HFF-Myc (cell line): ENCODE measurements at regions not wholly inside any gene's neighbourhood (a gene's known extent, or its start where the extent isn't known, plus 50 kb on each side); places are given as distances from the start of the nearest gene placed in this dataset.
"Not testable (repeated sequence)": the region's sequence is repeated elsewhere in the genome, so short reads cannot be mapped to it uniquely, and the experiment has no call there.

Experiments
- DNase-seq: peaks from one replicate; pipeline ENCODE4 v3.0.0-alpha.2; 2011; ENCODE audit warnings: low read depth; ENCODE audit errors: extremely low read depth
- H3K4me3 ChIP-seq: replicated peaks from 2 replicates; pipeline ENCODE4 v1.5.1; 2011; ENCODE audit warnings: low read depth, mild to moderate bottlenecking, control low read depth, low read length
- CTCF ChIP-seq: IDR thresholded peaks from 2 replicates; pipeline ENCODE4 v1.5.1; 2012; ENCODE audit warnings: mild to moderate bottlenecking, low read depth, low read length, control low read depth; ENCODE audit errors: missing control alignments

DNA sequence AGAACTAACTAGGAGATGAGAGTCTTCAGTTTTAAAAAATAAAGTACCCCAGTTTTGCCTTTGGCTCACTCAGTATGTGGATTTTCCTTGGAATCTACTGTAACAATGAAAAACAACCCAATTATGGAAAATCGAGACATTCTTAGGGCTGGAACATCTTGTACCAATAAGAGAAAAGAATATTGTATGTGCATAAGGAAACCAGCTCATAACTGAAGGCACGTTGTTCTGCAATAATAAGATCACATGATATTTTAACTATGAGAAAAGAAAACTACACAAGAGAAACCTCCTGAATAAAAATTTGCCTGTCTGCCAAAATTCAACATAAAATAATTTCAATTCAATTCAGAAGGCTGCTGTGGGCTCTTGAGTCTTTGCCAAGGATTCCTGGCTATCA lies 261.8 kb upstream of the EDNRA start:
- TF ChIP-seq CTCF, result no peak
- no peak for DNase-seq
- H3K4me3 ChIP-seq, result no peak overlapping the region

DNA sequence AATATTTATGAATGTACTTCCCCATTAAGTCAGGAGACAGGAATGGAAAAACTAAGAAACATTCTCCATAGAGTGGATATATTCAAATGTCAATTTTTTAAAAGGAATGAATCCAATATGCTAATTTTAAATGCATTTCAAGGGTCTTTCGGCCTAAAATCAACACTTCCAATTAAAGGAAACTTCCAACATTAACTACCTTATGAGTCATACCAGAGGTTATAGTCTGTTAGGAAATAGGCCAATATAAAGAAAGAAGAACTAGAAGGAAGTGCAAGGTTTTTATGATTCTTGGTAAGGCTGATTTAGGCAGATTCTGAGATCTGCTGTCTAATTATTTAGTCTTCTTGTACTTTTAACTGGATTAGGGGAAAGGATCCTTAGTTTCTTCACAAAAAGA lies 260.1 kb upstream of the EDNRA start:
- TF ChIP-seq CTCF, result no peak
- no peak for DNase-seq
- H3K4me3 ChIP-seq, result no peak overlapping the region

DNA sequence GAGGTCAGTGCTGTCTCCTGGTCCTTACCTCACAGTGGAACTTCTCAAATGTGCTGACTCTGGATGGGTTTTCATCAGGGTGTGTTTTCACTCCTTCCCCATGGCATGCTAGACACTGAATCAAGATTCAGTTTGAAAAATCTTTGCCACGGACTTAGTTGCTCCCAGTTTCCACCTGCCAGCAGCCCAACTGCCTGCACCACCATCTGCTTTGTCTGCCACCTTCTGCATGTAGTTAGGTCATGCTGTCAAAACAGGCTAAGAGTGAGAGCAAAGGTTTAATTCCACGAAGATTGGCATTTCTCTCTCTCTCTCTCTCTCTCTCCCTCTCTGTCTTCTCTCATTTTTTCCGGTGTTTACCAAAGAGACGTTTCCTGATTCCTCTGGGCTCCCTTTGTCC lies 258.0 kb upstream of the EDNRA start:
- no peak for TF ChIP-seq CTCF

GRCh38 chr4:147223576-147223975 lies 257.3 kb upstream of the EDNRA start:
- DNase-seq, result no peak
- no peak overlapping the region for H3K4me3 ChIP-seq
- no peak for TF ChIP-seq CTCF

More for the DNA sequence above, 258.0 kb upstream of the EDNRA start:
- DNase-seq, result no peak
- no peak overlapping the region for H3K4me3 ChIP-seq

- DNase-seq, result no peak
- no peak overlapping the region for H3K4me3 ChIP-seq
- no peak for TF ChIP-seq CTCF
Observed at GRCh38 chr4:147236806-147237205, 244.1 kb upstream of the EDNRA start.

- no peak for TF ChIP-seq CTCF
- H3K4me3 ChIP-seq, result no peak overlapping the region
- peak; percentile 3 for DNase-seq
Observed at GRCh38 chr4:147244786-147245185, 236.1 kb upstream of the EDNRA start.

GRCh38 chr4:147246096-147246495 lies 234.8 kb upstream of the EDNRA start:
- H3K4me3 ChIP-seq, result no peak overlapping the region
- DNase-seq, result no peak
- TF ChIP-seq CTCF, result no peak

DNA sequence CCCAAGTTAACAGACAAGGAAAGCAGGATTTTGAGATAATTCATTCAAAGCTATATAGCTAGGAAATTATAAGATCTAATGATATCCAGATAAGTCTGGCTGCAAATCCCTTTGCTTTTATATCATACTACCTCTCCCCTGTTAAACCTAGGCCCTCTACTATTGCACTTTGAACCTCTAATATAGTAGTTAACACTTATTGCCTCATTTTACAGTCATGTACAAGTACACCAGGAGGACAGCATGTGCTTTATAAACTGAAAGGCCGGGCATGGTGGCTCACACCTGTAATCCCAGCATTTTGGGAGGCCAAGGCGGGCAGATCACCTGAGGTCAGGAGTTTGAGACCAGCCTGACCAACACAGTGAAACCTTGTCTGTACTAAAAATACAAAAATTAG lies 234.4 kb upstream of the EDNRA start:
- H3K4me3 ChIP-seq, DNase-seq: not testable (repeated sequence)
